ENCODE measurements at regions not wholly inside any gene's neighbourhood (a gene's known extent, or its start where the extent isn't known, plus 50 kb on each side); places are given as distances from the start of the nearest gene placed in this dataset.

DNA sequence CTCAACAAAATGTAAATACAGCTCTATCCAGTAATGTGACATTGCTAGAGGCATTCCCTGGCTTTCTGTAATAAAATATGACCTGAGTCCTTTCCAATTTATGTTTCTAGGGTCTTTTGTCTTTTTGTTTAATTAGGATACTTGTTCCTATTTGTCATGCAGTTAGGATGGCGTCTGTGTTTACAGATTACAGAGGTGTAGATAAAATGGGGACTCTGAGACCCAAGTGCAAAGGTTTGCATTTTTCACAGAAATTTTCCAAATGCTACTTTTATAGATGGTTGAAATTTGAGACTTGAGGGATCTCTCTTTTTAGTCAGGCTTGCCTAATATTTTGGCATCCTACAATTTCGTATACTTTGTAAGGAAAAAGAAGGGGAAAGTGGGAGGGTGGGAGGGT is 332.4 kb downstream of the PTEN start:
- H3K36me3 ChIP-seq (ENCODE audit: control insufficient read depth, insufficient read depth, low read length) = no peaks in the 10 kb centered on the region
- H3K27me3 ChIP-seq (ENCODE audit: control insufficient read depth, insufficient read depth, low read length) = no peaks in the 10 kb centered on the region
- H3K9ac ChIP-seq (ENCODE audit: low read length) = no peak overlapping the region
- no peaks in the 10 kb centered on the region for H3K4me1 ChIP-seq (ENCODE audit: control insufficient read depth, insufficient read depth, low read length)
- no peak overlapping the region for H3K4me3 ChIP-seq (ENCODE audit: low read length)
- no peak overlapping the region for H3K27ac ChIP-seq (ENCODE audit: low read depth, low read length)

DNA sequence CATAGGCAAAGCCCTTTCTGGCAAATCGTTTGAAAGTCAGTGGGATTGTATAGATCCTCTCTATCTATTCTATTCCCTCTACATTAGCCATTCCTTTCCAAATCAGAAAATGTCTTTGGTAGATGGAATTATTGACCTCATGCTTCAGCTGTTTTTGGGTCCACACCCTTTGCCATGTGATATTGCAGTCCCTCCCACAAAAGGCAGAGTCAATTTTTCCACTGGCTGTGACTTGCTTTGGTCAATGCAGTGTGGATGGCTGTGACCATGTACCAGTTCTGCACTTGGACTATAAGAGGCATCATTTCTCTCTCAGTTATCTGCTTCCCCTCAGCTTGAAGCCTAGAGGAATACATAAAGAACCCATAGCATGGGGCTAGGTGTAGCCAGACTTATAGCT is 332.9 kb downstream of the PTEN start:
- H3K27me3 ChIP-seq (ENCODE audit: control insufficient read depth, insufficient read depth, low read length) = no peaks in the 10 kb centered on the region
- H3K36me3 ChIP-seq (ENCODE audit: control insufficient read depth, insufficient read depth, low read length) = no peaks in the 10 kb centered on the region
- no peaks in the 10 kb centered on the region for H3K4me1 ChIP-seq (ENCODE audit: control insufficient read depth, insufficient read depth, low read length)
- H3K27ac ChIP-seq (ENCODE audit: low read depth, low read length) = no peak overlapping the region
- H3K4me3 ChIP-seq (ENCODE audit: low read length) = no peak overlapping the region
- no peak overlapping the region for H3K9ac ChIP-seq (ENCODE audit: low read length)

DNA sequence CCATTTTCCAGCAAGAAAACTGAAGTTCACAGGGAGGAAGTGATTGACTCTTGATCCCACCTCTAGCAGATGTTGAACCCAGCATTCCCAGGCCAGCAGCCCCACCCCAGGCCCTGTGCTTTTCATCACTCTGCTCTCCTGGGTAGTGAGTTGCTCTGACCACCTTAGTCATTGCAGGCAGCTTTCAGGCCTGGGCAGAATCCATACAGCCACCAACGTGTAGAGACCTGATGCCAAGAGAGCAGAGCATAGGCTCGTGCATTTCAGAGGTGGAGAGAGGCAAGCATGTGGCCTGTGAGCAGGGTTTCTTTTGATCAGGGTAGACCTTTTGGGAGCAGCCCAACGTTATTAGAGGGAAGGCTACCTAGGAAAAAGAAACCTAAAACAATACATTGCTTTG is 334.6 kb downstream of the PTEN start:
- H3K4me1 ChIP-seq (ENCODE audit: control insufficient read depth, insufficient read depth, low read length) = no peaks in the 10 kb centered on the region
- H3K27ac ChIP-seq (ENCODE audit: low read depth, low read length) = no peak overlapping the region
- H3K4me3 ChIP-seq (ENCODE audit: low read length) = no peak overlapping the region
- no peak overlapping the region for H3K9ac ChIP-seq (ENCODE audit: low read length)
- H3K36me3 ChIP-seq (ENCODE audit: control insufficient read depth, insufficient read depth, low read length) = no peaks in the 10 kb centered on the region
- H3K27me3 ChIP-seq (ENCODE audit: control insufficient read depth, insufficient read depth, low read length) = no peaks in the 10 kb centered on the region

DNA sequence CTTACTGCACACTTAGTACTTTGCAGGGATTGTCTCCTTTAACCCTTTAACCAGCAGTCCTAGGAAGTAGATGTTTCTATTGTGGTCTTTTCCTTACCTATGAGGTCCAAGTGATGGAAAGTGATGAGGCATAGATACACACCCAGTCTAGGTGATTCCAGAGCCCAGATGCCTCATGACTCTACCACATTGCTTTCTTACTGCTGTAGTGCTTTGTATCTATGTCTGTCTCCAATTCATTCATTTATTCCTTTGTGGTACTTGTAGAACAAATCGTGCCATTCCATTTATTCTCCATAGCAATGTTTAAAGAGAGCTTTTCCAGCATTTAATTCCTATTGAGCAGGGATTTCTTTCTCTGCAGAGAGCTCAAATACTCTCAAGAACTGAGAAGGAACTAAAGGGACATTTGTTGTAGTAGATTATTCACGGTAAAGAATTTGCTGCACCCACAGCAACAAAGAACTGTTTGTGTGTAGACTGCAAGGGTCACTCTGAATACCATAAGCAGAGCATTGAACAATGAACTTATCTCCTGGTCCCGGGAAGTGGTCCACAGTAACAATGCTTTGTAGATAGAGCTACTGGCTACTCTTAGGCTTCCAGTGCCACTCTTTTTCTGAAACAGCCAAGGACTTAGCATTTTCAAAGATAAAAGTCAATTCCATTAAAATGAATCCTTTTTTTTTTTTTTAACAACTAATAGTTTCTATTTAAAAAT is 337.0 kb downstream of the PTEN start:
- Histone ChIP-seq H3K9ac (ENCODE audit: low read length) (no peak overlapping the region), H3K36me3 (ENCODE audit: control insufficient read depth, insufficient read depth, low read length) (no peaks in the 10 kb centered on the region), H3K27ac (ENCODE audit: low read depth, low read length) (no peak overlapping the region), H3K4me3 (ENCODE audit: low read length) (no peak overlapping the region), H3K27me3 (ENCODE audit: control insufficient read depth, insufficient read depth, low read length) (no peaks in the 10 kb centered on the region), H3K4me1 (ENCODE audit: control insufficient read depth, insufficient read depth, low read length) (no peaks in the 10 kb centered on the region)

DNA sequence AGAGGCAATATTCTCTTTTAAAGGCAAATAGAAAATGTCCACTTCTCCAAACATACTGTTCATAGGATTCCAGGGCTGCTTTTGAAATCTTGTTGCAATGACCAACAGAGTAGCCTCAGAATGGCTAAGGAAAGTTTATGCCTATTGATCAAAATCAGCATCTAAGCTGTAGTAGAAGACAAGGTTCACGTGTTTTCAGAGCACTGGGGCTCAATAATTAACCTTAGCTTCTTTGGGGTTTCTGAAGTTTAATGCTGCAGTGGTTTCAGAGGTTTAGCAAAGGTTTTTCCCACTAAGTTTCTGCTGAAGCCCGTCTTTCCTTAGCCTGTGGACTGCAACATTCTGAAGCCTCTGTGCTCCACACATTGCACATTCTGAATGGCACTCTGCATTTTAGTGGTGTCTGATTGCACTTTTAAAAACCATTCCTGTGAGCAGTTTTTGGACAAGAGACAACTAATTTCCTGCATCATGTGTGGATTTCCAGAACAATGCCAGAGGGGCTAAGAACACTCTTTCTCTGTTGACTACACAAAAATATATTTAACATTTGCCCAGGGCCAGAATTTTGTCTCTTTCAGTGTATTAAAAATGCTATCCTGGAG is 342.5 kb downstream of the PTEN start:
- no peaks in the 10 kb centered on the region for H3K4me1 ChIP-seq (ENCODE audit: control insufficient read depth, insufficient read depth, low read length)
- no peak overlapping the region for H3K27ac ChIP-seq (ENCODE audit: low read depth, low read length)
- no peak overlapping the region for H3K4me3 ChIP-seq (ENCODE audit: low read length)
- H3K9ac ChIP-seq (ENCODE audit: low read length) = no peak overlapping the region
- H3K36me3 ChIP-seq (ENCODE audit: control insufficient read depth, insufficient read depth, low read length) = no peaks in the 10 kb centered on the region
- no peaks in the 10 kb centered on the region for H3K27me3 ChIP-seq (ENCODE audit: control insufficient read depth, insufficient read depth, low read length)

DNA sequence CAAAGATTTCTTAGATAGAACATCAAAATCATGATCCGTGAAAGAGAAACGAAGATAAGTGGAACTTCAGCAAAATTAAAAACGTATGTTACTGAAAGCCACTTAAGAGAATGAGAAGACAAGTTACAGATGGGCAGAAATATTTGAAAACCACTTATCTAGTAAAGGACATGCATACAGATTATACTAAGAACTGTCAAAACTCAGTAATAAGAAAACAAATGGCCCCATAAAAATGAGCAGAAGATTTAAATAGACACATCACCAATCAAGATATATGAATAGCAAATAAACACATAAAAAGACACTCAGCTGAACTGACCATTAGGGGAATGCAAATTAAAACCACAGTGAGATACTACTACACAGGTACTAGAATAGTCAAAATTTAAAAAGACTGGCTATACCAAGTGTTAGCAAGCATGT is 343.7 kb downstream of the PTEN start:
- Histone ChIP-seq H3K27me3 (ENCODE audit: control insufficient read depth, insufficient read depth, low read length) (no peaks in the 10 kb centered on the region), H3K4me3 (ENCODE audit: low read length) (no peak overlapping the region), H3K36me3 (ENCODE audit: control insufficient read depth, insufficient read depth, low read length) (no peaks in the 10 kb centered on the region), H3K9ac (ENCODE audit: low read length) (no peak overlapping the region), H3K4me1 (ENCODE audit: control insufficient read depth, insufficient read depth, low read length) (no peaks in the 10 kb centered on the region), H3K27ac (ENCODE audit: low read depth, low read length) (no peak overlapping the region)

DNA sequence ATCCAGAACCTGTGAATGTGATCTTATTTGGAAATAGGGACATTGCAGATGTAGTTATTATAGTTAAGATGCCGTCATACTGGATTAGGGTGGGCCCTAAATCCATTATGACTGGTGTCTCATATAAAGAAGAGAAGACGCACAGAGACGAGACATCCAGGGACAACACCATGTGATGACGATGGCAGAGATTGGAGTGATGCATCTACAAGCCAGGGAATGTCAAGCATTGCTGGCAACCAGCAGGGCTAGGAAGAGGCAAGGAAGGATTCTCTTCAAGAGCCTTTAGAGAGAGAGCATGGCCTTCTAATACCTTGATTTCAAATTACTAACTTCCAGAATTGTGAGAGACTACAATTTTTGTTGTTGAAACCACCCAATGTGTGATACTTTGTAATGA is 345.8 kb downstream of the PTEN start:
- H3K27ac ChIP-seq (ENCODE audit: low read depth, low read length) = no peak overlapping the region
- H3K27me3 ChIP-seq (ENCODE audit: control insufficient read depth, insufficient read depth, low read length) = no peaks in the 10 kb centered on the region
- no peaks in the 10 kb centered on the region for H3K4me1 ChIP-seq (ENCODE audit: control insufficient read depth, insufficient read depth, low read length)
- no peak overlapping the region for H3K9ac ChIP-seq (ENCODE audit: low read length)
- H3K4me3 ChIP-seq (ENCODE audit: low read length) = no peak overlapping the region
- no peaks in the 10 kb centered on the region for H3K36me3 ChIP-seq (ENCODE audit: control insufficient read depth, insufficient read depth, low read length)

DNA sequence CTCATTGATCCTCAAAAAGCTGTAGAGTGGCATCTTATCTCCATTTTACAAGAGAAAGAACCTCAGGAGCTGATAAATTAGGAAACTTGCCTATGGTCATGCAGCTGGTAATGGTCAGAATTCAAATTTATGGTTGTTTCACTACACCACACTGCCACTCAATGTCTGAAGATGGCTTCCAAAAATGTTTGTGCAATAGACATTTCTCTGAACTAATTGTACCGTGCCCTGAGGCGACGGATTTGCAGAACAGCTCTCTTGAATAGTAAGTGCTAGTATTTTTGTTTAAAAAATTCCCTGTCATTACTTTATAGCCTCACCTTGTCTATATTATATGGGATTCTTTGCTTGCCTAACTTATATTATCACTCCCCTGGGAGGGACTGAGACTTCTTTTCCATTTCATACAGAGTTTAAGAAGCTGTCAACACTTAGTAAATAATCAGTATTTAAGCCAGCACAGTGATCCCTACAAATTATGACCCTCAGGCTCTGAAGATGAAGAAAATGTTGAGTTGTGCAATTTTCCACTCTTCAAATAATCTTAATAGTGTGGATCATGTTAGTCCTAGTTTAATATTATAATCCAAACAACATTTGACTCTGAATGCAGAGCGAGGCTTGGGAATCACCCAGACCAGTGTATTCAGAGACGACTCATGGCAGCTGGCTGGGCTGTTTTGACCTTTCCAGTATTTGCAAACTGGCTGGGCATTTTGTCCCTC is 346.6 kb downstream of the PTEN start:
- Histone ChIP-seq H3K36me3 (ENCODE audit: control insufficient read depth, insufficient read depth, low read length) (no peaks in the 10 kb centered on the region), H3K27ac (ENCODE audit: low read depth, low read length) (no peak overlapping the region), H3K9ac (ENCODE audit: low read length) (no peak overlapping the region), H3K27me3 (ENCODE audit: control insufficient read depth, insufficient read depth, low read length) (no peaks in the 10 kb centered on the region), H3K4me1 (ENCODE audit: control insufficient read depth, insufficient read depth, low read length) (no peaks in the 10 kb centered on the region), H3K4me3 (ENCODE audit: low read length) (no peak overlapping the region)

DNA sequence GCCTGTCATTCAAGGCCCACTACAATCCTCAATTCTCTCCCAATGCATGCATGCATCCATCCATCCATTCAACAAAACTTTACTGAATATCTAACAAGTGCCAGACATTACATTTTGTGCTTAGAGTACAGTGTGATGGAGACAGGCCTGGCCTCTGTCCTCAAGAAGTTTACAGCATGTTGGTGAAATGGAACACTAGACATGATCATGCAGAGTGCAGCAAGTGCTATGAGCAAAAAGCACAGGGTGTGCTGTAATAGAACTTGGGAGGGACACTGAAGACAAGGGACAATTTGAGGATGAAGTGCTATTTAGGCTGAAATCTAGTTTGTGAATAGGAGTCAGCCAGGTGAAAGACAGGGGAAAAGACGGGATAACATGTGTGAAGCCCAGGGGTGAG is 347.8 kb downstream of the PTEN start:
- Histone ChIP-seq H3K27me3 (ENCODE audit: control insufficient read depth, insufficient read depth, low read length) (no peaks in the 10 kb centered on the region), H3K9ac (ENCODE audit: low read length) (no peak overlapping the region), H3K36me3 (ENCODE audit: control insufficient read depth, insufficient read depth, low read length) (no peaks in the 10 kb centered on the region), H3K27ac (ENCODE audit: low read depth, low read length) (no peak overlapping the region), H3K4me3 (ENCODE audit: low read length) (no peak overlapping the region), H3K4me1 (ENCODE audit: control insufficient read depth, insufficient read depth, low read length) (no peaks in the 10 kb centered on the region)

DNA sequence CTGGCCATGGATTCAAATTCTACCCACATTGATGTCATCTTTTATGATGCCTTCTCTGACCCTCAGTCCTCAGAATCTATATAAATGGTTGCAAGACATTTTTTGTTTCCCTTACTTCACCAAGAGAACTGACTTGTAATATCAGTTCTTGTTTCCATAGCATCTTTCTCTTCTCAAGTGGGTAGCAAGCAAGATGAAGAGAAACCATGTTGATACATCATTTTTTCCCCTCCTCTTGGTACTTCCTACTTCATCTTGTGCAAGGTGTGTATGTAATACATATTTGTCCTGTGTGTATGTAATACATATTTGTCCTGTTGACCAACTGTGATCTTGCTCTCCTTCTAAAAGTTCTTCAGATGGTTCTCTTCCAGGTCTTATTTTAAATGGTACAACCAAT is 348.6 kb downstream of the PTEN start:
- no peak overlapping the region for H3K4me3 ChIP-seq (ENCODE audit: low read length)
- no peaks in the 10 kb centered on the region for H3K4me1 ChIP-seq (ENCODE audit: control insufficient read depth, insufficient read depth, low read length)
- H3K36me3 ChIP-seq (ENCODE audit: control insufficient read depth, insufficient read depth, low read length) = no peaks in the 10 kb centered on the region
- H3K9ac ChIP-seq (ENCODE audit: low read length) = no peak overlapping the region
- H3K27ac ChIP-seq (ENCODE audit: low read depth, low read length) = no peak overlapping the region
- no peaks in the 10 kb centered on the region for H3K27me3 ChIP-seq (ENCODE audit: control insufficient read depth, insufficient read depth, low read length)

DNA sequence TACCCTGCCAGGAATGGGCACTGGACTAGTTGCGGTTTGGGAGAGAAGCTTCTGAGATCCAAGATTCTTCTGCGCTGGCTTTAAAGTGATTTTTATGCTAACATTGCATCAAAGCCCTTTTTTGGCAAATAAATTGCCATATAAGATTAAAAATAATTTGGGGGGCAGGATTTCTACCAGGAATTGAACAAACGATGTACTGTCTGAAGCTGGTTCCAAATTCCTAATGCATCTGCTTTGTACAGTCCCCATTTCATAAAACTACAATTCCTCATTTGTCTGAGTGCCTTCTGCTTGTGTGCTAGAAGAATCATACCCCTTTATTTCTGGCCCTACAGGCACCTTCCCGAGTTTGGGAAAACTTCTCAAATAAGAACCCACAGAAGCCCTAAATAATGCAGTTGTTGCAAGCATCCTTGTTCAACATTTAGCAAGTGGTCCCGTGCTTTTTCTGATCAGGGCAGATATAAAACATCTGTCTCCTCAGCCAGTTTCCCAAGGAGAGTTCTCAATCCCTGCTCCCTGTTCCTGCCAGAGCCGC is 349.7 kb downstream of the PTEN start:
- no peak overlapping the region for H3K27ac ChIP-seq (ENCODE audit: low read depth, low read length)
- no peaks in the 10 kb centered on the region for H3K36me3 ChIP-seq (ENCODE audit: control insufficient read depth, insufficient read depth, low read length)
- no peak overlapping the region for H3K9ac ChIP-seq (ENCODE audit: low read length)
- H3K4me1 ChIP-seq (ENCODE audit: control insufficient read depth, insufficient read depth, low read length) = no peaks in the 10 kb centered on the region
- no peaks in the 10 kb centered on the region for H3K27me3 ChIP-seq (ENCODE audit: control insufficient read depth, insufficient read depth, low read length)
- no peak overlapping the region for H3K4me3 ChIP-seq (ENCODE audit: low read length)

DNA sequence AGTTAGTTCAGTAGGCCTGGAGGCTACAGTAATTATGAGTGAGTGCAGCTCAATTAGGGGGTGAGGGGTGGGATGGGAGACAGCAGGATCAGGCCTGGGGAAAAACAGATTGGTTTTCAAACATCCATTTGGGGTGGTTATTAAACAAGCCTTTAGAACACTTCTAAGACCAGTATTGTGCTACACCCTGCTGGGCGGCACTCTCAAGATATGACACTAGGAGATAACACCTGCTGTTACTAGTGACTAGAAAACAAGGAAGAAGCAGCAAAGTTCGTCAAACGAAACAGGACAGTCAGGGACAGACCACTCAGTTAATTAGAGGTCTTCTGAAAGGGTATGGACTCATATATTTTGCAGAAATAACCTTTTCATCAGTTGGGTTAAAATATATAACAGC is 353.6 kb downstream of the PTEN start:
- no peaks in the 10 kb centered on the region for H3K36me3 ChIP-seq (ENCODE audit: control insufficient read depth, insufficient read depth, low read length)

More for the DNA sequence above, 353.6 kb downstream of the PTEN start:
- no peak overlapping the region for H3K9ac ChIP-seq (ENCODE audit: low read length)
- no peaks in the 10 kb centered on the region for H3K27me3 ChIP-seq (ENCODE audit: control insufficient read depth, insufficient read depth, low read length)
- no peak overlapping the region for H3K27ac ChIP-seq (ENCODE audit: low read depth, low read length)
- H3K4me3 ChIP-seq (ENCODE audit: low read length) = no peak overlapping the region
- no peaks in the 10 kb centered on the region for H3K4me1 ChIP-seq (ENCODE audit: control insufficient read depth, insufficient read depth, low read length)
